ENCODE measurements at regions not wholly inside any gene's neighbourhood (a gene's known extent, or its start where the extent isn't known, plus 50 kb on each side); places are given as distances from the start of the nearest gene placed in this dataset.

DNA sequence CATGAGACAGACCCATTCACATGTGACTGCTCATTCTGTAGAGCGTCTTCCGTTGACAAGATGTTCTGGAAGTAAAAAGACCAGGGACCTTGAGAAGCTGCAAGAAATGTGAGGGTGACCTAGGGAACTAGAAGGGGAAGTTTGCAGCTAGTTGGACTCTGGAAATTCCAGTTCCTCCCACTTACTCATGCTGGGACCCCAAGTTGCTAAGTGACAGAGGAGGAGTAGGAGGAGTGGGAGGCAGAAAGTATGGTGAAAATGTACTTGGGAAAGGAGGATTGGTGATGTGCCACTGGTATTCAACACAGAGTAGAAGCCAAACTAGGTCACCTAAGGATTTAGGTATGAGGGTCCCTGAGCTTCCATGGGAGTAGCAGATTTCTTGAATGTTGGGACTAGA, 132.4 kb downstream of the KCNA5 start:
- Histone ChIP-seq H3K27ac (ENCODE audit: low read length) (no peak overlapping the region), H3K4me2 (ENCODE audit: low read length) (no peak overlapping the region), H2AFZ (ENCODE audit: low read depth, low read length) (no peak overlapping the region), H3K9ac (ENCODE audit: low read length) (no peak overlapping the region), H3K79me2 (replicated peaks; ENCODE audit: insufficient read depth, low read length) (no peaks in the 10 kb centered on the region), H3K9me2 (ENCODE audit: insufficient read depth, low read length) (no peaks in the 10 kb centered on the region), H3K27me3 (ENCODE audit: insufficient read depth, low read depth, low read length) (no peaks in the 10 kb centered on the region), H3K36me3 (ENCODE audit: insufficient read depth, low read length) (no peaks in the 10 kb centered on the region), H3F3A (ENCODE audit: insufficient read depth, low read length, poor library complexity, severe bottlenecking) (no peaks in the 10 kb centered on the region), H3K9me3 (ENCODE audit: low read length) (no peaks in the 10 kb centered on the region), H3K4me3 (ENCODE audit: low read length) (no peak overlapping the region), H4K20me1 (ENCODE audit: insufficient read depth) (no peaks in the 10 kb centered on the region)
- no peak for TF ChIP-seq MXI1 (conservative IDR thresholded peaks at IDR 0.05; ENCODE audit: poor library complexity, severe bottlenecking)
- TF ChIP-seq, protein P1, sequence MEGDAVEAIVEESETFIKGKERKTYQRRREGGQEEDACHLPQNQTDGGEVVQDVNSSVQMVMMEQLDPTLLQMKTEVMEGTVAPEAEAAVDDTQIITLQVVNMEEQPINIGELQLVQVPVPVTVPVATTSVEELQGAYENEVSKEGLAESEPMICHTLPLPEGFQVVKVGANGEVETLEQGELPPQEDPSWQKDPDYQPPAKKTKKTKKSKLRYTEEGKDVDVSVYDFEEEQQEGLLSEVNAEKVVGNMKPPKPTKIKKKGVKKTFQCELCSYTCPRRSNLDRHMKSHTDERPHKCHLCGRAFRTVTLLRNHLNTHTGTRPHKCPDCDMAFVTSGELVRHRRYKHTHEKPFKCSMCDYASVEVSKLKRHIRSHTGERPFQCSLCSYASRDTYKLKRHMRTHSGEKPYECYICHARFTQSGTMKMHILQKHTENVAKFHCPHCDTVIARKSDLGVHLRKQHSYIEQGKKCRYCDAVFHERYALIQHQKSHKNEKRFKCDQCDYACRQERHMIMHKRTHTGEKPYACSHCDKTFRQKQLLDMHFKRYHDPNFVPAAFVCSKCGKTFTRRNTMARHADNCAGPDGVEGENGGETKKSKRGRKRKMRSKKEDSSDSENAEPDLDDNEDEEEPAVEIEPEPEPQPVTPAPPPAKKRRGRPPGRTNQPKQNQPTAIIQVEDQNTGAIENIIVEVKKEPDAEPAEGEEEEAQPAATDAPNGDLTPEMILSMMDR (IDR thresholded peaks at IDR 0.05; ENCODE audit: poor library complexity, severe bottlenecking) = no peak
- TF ChIP-seq EP300 (conservative IDR thresholded peaks at IDR 0.05; ENCODE audit: poor library complexity, severe bottlenecking) = no peak
- TF ChIP-seq, protein P2, sequence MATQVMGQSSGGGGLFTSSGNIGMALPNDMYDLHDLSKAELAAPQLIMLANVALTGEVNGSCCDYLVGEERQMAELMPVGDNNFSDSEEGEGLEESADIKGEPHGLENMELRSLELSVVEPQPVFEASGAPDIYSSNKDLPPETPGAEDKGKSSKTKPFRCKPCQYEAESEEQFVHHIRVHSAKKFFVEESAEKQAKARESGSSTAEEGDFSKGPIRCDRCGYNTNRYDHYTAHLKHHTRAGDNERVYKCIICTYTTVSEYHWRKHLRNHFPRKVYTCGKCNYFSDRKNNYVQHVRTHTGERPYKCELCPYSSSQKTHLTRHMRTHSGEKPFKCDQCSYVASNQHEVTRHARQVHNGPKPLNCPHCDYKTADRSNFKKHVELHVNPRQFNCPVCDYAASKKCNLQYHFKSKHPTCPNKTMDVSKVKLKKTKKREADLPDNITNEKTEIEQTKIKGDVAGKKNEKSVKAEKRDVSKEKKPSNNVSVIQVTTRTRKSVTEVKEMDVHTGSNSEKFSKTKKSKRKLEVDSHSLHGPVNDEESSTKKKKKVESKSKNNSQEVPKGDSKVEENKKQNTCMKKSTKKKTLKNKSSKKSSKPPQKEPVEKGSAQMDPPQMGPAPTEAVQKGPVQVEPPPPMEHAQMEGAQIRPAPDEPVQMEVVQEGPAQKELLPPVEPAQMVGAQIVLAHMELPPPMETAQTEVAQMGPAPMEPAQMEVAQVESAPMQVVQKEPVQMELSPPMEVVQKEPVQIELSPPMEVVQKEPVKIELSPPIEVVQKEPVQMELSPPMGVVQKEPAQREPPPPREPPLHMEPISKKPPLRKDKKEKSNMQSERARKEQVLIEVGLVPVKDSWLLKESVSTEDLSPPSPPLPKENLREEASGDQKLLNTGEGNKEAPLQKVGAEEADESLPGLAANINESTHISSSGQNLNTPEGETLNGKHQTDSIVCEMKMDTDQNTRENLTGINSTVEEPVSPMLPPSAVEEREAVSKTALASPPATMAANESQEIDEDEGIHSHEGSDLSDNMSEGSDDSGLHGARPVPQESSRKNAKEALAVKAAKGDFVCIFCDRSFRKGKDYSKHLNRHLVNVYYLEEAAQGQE (IDR thresholded peaks at IDR 0.05; ENCODE audit: borderline replicate concordance) = no peak
- TF ChIP-seq RAD21 (conservative IDR thresholded peaks at IDR 0.05) = no peak
- TF ChIP-seq POLR2AphosphoS5 (IDR thresholded peaks at IDR 0.05) = no peak
- no peak for TF ChIP-seq SMC3 (conservative IDR thresholded peaks at IDR 0.05; ENCODE audit: poor library complexity)
- TF ChIP-seq TAF1 (IDR thresholded peaks at IDR 0.05; ENCODE audit: low read depth) = no peak
- no peak for TF ChIP-seq EZH2 (IDR thresholded peaks at IDR 0.05; ENCODE audit: borderline replicate concordance, insufficient read depth, low read length, poor library complexity, severe bottlenecking)

GRCh38 chr12:5177096-5177495, 133.4 kb downstream of the KCNA5 start:
- Histone ChIP-seq H3F3A (ENCODE audit: insufficient read depth, low read length, poor library complexity, severe bottlenecking) (no peaks in the 10 kb centered on the region), H3K27ac (ENCODE audit: low read length) (no peak overlapping the region), H3K27me3 (ENCODE audit: insufficient read depth, low read depth, low read length) (no peaks in the 10 kb centered on the region), H3K36me3 (ENCODE audit: insufficient read depth, low read length) (no peaks in the 10 kb centered on the region), H2AFZ (ENCODE audit: low read depth, low read length) (no peak overlapping the region), H3K4me2 (ENCODE audit: low read length) (no peak overlapping the region), H3K9me2 (ENCODE audit: insufficient read depth, low read length) (no peaks in the 10 kb centered on the region), H3K9ac (ENCODE audit: low read length) (no peak overlapping the region), H4K20me1 (ENCODE audit: insufficient read depth) (no peaks in the 10 kb centered on the region), H3K79me2 (replicated peaks; ENCODE audit: insufficient read depth, low read length) (no peaks in the 10 kb centered on the region), H3K4me3 (ENCODE audit: low read length) (no peak overlapping the region), H3K9me3 (ENCODE audit: low read length) (no peaks in the 10 kb centered on the region)
- TF ChIP-seq EZH2 (IDR thresholded peaks at IDR 0.05; ENCODE audit: borderline replicate concordance, insufficient read depth, low read length, poor library complexity, severe bottlenecking) (no peak), EP300 (conservative IDR thresholded peaks at IDR 0.05; ENCODE audit: poor library complexity, severe bottlenecking) (no peak), TAF1 (IDR thresholded peaks at IDR 0.05; ENCODE audit: low read depth) (no peak), POLR2AphosphoS5 (IDR thresholded peaks at IDR 0.05) (no peak), SMC3 (conservative IDR thresholded peaks at IDR 0.05; ENCODE audit: poor library complexity) (no peak), RAD21 (conservative IDR thresholded peaks at IDR 0.05) (no peak), MXI1 (conservative IDR thresholded peaks at IDR 0.05; ENCODE audit: poor library complexity, severe bottlenecking) (no peak)
- TF ChIP-seq, protein P1 (IDR thresholded peaks at IDR 0.05; ENCODE audit: poor library complexity, severe bottlenecking) = no peak
- TF ChIP-seq, protein P2 (IDR thresholded peaks at IDR 0.05; ENCODE audit: borderline replicate concordance) = no peak
